Gastrocnemius medialis (tissue), 4 donors: ENCODE measurements at regions not wholly inside any gene's neighbourhood (a gene's known extent, or its start where the extent isn't known, plus 50 kb on each side); places are given as distances from the start of the nearest gene placed in this dataset.
"Not testable (repeated sequence)": the region's sequence is repeated elsewhere in the genome, so short reads cannot be mapped to it uniquely, and the experiment has no call there.

Experiments
- ATAC-seq, 2 donors: fragments of 150-250 bp; one replicate each; pipeline ENCODE4 v1.9.1; 2016
- DNase-seq, 2 donors: peaks; one replicate each; pipeline ENCODE4 v3.0.0-alpha.2; 2019
- H3K27ac ChIP-seq, 4 donors: fragments of 200-600 bp; sonication (generic); 1 replicate in 1 of 4; 2 replicates in 3 of 4; pipeline ENCODE4 v1.5.1; 2016 to 2018; ENCODE audit warnings: mild to moderate bottlenecking in 2 of 4, moderate library complexity in 1 of 4
- H3K27me3 ChIP-seq, 3 donors: fragments of 200-600 bp; sonication (generic) in 2 of 3; 1 replicate in 1 of 3; 2 replicates in 2 of 3; pipeline versions ENCODE4 v1.5.1 to v1.6.0; 2016 to 2019; ENCODE audit warnings: mild to moderate bottlenecking in 1 of 3, moderate library complexity in 1 of 3
- H3K36me3 ChIP-seq, 2 donors: fragments of 200-600 bp; sonication (generic) in 1 of 2; one replicate each; pipeline ENCODE4 v1.5.1; 2017 to 2018
- H3K4me1 ChIP-seq, 2 donors: fragments of 200-600 bp; sonication (generic) in 1 of 2; one replicate each; pipeline ENCODE4 v1.5.1; 2016 to 2017; ENCODE audit warnings: mild to moderate bottlenecking in 2 of 2
- H3K4me3 ChIP-seq, 4 donors: fragments of 200-600 bp; sonication (generic) in 3 of 4; 1 replicate in 1 of 4; 2 replicates in 3 of 4; pipeline ENCODE4 v1.5.1; 2016 to 2019; ENCODE audit warnings: mild to moderate bottlenecking in 2 of 4
- H3K9me3 ChIP-seq, 3 donors: fragments of 200-600 bp; sonication (generic) in 2 of 3; 1 replicate in 1 of 3; 2 replicates in 2 of 3; pipeline ENCODE4 v1.5.1; 2016 to 2019
- POLR2A ChIP-seq, 2 donors: fragments of 450-650 bp; IDR thresholded peaks; one replicate each; pipeline ENCODE4 v1.6.1; 2017; ENCODE audit warnings: antibody characterized with exemption in 2 of 2, mild to moderate bottlenecking in 2 of 2, moderate library complexity in 2 of 2
- in situ Hi-C, 4 donors: fragments of 200-750 bp; cut with MboI; loops; one replicate each; pipeline versions ENCODE4 v1.15.0 to v1.8.0; 2017; ENCODE audit warnings: low sequenced_read_pairs in 4 of 4
- intact Hi-C: fragments of 100-400 bp; cut with DNase I; formaldehyde crosslinking; loops from one replicate; pipeline ENCODE4 v1.15.1; 2023; ENCODE audit warnings: low total_unique reads
- TF ChIP-seq, protein P1 (sequence below), 5 experiments: fragments of 450-650 bp in 3 of 5; fragments of 200-600 bp in 2 of 5; sonication (generic) in 2 of 5; IDR thresholded peaks in 4 of 5; conservative IDR thresholded peaks in 1 of 5; 1 replicate in 4 of 5; 2 replicates in 1 of 5; pipeline ENCODE4 v1.5.1; 2016 to 2019; ENCODE audit warnings: antibody characterized with exemption in 5 of 5, mild to moderate bottlenecking in 3 of 5, moderate library complexity in 3 of 5

GRCh38 chr16:7775072-7775488, 442.4 kb downstream of the RBFOX1 start:
- intact Hi-C loops (no loop called here), in situ Hi-C loops (no loop called here)
- ATAC-seq = no peak
- Histone ChIP-seq H3K9me3 (no peaks in the 10 kb centered on the region), H3K4me3 (no peak overlapping the region), H3K36me3 (no peaks in the 10 kb centered on the region), H3K27me3 (no peaks in the 10 kb centered on the region), H3K4me1 (no peaks in the 10 kb centered on the region), H3K27ac (no peak overlapping the region)
- no peak for TF ChIP-seq POLR2A (IDR thresholded peaks at IDR 0.05)
- TF ChIP-seq, protein P1, sequence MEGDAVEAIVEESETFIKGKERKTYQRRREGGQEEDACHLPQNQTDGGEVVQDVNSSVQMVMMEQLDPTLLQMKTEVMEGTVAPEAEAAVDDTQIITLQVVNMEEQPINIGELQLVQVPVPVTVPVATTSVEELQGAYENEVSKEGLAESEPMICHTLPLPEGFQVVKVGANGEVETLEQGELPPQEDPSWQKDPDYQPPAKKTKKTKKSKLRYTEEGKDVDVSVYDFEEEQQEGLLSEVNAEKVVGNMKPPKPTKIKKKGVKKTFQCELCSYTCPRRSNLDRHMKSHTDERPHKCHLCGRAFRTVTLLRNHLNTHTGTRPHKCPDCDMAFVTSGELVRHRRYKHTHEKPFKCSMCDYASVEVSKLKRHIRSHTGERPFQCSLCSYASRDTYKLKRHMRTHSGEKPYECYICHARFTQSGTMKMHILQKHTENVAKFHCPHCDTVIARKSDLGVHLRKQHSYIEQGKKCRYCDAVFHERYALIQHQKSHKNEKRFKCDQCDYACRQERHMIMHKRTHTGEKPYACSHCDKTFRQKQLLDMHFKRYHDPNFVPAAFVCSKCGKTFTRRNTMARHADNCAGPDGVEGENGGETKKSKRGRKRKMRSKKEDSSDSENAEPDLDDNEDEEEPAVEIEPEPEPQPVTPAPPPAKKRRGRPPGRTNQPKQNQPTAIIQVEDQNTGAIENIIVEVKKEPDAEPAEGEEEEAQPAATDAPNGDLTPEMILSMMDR (IDR thresholded peaks at IDR 0.05 in 4 of 5, conservative IDR thresholded peaks at IDR 0.05 in 1 of 5) = no peak
- no peak for DNase-seq

DNA sequence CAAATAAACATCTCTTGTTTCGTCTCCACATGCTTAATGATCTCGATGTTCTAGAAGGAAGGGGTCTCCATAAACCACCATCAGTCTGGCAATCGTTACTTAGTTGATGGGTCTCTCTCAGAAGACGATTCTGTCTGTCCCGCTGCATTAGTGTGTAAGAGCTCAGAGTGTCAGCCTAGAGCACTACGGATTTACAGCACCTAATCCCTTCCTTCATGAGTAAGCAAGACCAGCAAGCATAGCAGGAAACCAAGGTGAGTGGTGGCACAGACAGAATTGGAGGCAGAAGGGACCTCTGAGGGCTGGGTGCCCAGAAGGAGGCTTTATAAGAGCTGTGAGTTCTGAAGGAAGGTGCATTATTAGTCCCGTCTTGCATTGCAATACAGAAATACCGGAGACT, 440.1 kb downstream of the RBFOX1 start:
- intact Hi-C loops = no loop called here
- Histone ChIP-seq H3K4me1 (no peaks in the 10 kb centered on the region), H3K27ac (no peak overlapping the region), H3K9me3 (no peaks in the 10 kb centered on the region), H3K36me3 (no peaks in the 10 kb centered on the region), H3K4me3 (no peak overlapping the region), H3K27me3 (no peaks in the 10 kb centered on the region)
- no peak for ATAC-seq
- TF ChIP-seq, protein P1 (IDR thresholded peaks at IDR 0.05 in 4 of 5, conservative IDR thresholded peaks at IDR 0.05 in 1 of 5) = no peak
- TF ChIP-seq POLR2A (IDR thresholded peaks at IDR 0.05) = no peak
- in situ Hi-C loops = no loop called here
- DNase-seq = no peak

DNA sequence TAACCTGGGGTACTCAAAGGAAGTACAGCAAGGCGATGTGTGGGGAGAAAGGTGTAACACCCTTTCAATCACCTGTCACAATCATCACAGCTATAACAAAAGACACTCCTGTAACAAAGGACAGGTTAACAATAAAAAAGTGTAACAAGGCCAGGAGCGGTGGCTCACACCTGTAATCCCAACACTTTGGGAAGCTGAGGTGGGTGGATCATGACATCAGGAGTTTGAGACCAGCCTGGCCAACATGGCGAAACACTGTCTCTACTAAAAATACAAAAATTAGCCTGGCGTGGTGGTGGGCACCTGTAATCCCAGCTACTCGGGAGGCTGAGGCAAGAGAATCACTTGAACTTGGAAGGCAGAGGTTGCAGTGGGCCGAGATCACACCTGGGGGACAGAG, 436.4 kb downstream of the RBFOX1 start:
- intact Hi-C loops, H3K4me1 ChIP-seq, ATAC-seq, H3K9me3 ChIP-seq, H3K27ac ChIP-seq, H3K4me3 ChIP-seq, in situ Hi-C loops, H3K27me3 ChIP-seq, H3K36me3 ChIP-seq, DNase-seq: not testable (repeated sequence)

GRCh38 chr16:7765079-7765550, 432.5 kb downstream of the RBFOX1 start:
- in situ Hi-C loops = no loop called here
- no peak for ATAC-seq

GRCh38 chr16:7763111-7763510, 430.5 kb downstream of the RBFOX1 start:
- Histone ChIP-seq H3K4me3 (no peak overlapping the region), H3K36me3 (no peaks in the 10 kb centered on the region), H3K27me3 (peaks cover 0 to 5% (median 0%) of the 10 kb centered on the region in 3 donors), H3K9me3 (no peaks in the 10 kb centered on the region), H3K4me1 (no peaks in the 10 kb centered on the region), H3K27ac (no peak overlapping the region)
- intact Hi-C loops = no loop called here
- ATAC-seq (no peak), DNase-seq (no peak)
- TF ChIP-seq POLR2A (IDR thresholded peaks at IDR 0.05) = no peak
- TF ChIP-seq, protein P1 (IDR thresholded peaks at IDR 0.05 in 4 of 5, conservative IDR thresholded peaks at IDR 0.05 in 1 of 5) = no peak
- in situ Hi-C loops = no loop called here

More at GRCh38 chr16:7765079-7765550, 432.5 kb downstream of the RBFOX1 start:
- TF ChIP-seq, protein P1 (IDR thresholded peaks at IDR 0.05 in 4 of 5, conservative IDR thresholded peaks at IDR 0.05 in 1 of 5) = no peak
- no peak for TF ChIP-seq POLR2A (IDR thresholded peaks at IDR 0.05)
- Histone ChIP-seq H3K27me3 (peaks cover 0 to 5% (median 0%) of the 10 kb centered on the region in 3 donors), H3K9me3 (no peaks in the 10 kb centered on the region), H3K4me3 (no peak overlapping the region), H3K4me1 (no peaks in the 10 kb centered on the region), H3K36me3 (no peaks in the 10 kb centered on the region), H3K27ac (no peak overlapping the region)
- intact Hi-C loops = no loop called here
- DNase-seq = no peak
